Body of pancreas (tissue), 4 donors: ENCODE measurements at regions not wholly inside any gene's neighbourhood (a gene's known extent, or its start where the extent isn't known, plus 50 kb on each side); places are given as distances from the start of the nearest gene placed in this dataset.

ENCODE experiments used
- POLR2A ChIP-seq, 3 donors: fragments of 450-650 bp; IDR thresholded peaks; one replicate each; pipeline ENCODE4 v1.6.1; 2016; ENCODE audit warnings: antibody characterized with exemption in 3 of 3, mild to moderate bottlenecking in 2 of 3
- TF ChIP-seq, protein P1 (sequence below), 7 experiments: fragments of 450-650 bp in 4 of 7; fragments of 200-600 bp in 3 of 7; sonication (generic) in 3 of 7; IDR thresholded peaks; one replicate each; pipeline ENCODE4 v1.5.1; 2016 to 2019; ENCODE audit warnings: antibody characterized with exemption in 7 of 7

DNA sequence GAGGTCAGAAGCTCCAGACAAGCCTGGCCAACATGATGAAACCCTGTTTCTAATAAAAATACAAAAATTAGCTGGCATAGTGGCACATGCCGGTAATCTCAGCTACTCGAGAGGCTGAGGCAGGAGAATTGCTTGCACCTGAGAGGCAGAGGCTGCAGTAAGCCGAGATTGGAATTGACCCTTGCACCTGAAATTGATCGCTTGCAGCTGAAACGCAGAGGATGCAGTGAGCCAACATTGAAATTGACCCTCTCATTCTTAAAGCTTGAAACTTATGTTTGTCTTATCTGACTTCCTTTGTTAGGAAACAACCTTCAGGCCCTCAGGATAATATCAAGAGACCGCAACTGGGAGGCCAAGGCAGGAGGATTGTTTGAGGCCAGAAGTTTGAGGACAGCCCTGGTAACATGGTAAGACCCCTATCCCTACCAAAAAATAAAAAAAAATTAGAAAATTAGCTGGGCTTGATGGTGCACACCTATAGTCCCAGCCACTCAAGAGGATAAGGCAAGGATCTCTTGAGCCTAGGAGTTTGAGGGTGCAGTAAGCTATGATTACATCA lies 376.6 kb upstream of the XYLT1 start:
- TF ChIP-seq, protein P1, sequence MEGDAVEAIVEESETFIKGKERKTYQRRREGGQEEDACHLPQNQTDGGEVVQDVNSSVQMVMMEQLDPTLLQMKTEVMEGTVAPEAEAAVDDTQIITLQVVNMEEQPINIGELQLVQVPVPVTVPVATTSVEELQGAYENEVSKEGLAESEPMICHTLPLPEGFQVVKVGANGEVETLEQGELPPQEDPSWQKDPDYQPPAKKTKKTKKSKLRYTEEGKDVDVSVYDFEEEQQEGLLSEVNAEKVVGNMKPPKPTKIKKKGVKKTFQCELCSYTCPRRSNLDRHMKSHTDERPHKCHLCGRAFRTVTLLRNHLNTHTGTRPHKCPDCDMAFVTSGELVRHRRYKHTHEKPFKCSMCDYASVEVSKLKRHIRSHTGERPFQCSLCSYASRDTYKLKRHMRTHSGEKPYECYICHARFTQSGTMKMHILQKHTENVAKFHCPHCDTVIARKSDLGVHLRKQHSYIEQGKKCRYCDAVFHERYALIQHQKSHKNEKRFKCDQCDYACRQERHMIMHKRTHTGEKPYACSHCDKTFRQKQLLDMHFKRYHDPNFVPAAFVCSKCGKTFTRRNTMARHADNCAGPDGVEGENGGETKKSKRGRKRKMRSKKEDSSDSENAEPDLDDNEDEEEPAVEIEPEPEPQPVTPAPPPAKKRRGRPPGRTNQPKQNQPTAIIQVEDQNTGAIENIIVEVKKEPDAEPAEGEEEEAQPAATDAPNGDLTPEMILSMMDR (IDR thresholded peaks at IDR 0.05), result no peak
- no peak for TF ChIP-seq POLR2A (IDR thresholded peaks at IDR 0.05)
